ENCODE measurements at regions not wholly inside any gene's neighbourhood (a gene's known extent, or its start where the extent isn't known, plus 50 kb on each side); places are given as distances from the start of the nearest gene placed in this dataset.

- DNase-seq (ENCODE audit: low read depth), result no peak
- TF ChIP-seq MAX (IDR thresholded peaks at IDR 0.05; ENCODE audit: low read depth, low read length) (no peak), POLR2A (IDR thresholded peaks at IDR 0.05; ENCODE audit: extremely low read depth, insufficient read length) (no peak), MYC (IDR thresholded peaks at IDR 0.05; ENCODE audit: low read depth, low read length) (no peak)
- TF ChIP-seq, protein P1, sequence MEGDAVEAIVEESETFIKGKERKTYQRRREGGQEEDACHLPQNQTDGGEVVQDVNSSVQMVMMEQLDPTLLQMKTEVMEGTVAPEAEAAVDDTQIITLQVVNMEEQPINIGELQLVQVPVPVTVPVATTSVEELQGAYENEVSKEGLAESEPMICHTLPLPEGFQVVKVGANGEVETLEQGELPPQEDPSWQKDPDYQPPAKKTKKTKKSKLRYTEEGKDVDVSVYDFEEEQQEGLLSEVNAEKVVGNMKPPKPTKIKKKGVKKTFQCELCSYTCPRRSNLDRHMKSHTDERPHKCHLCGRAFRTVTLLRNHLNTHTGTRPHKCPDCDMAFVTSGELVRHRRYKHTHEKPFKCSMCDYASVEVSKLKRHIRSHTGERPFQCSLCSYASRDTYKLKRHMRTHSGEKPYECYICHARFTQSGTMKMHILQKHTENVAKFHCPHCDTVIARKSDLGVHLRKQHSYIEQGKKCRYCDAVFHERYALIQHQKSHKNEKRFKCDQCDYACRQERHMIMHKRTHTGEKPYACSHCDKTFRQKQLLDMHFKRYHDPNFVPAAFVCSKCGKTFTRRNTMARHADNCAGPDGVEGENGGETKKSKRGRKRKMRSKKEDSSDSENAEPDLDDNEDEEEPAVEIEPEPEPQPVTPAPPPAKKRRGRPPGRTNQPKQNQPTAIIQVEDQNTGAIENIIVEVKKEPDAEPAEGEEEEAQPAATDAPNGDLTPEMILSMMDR (IDR thresholded peaks at IDR 0.05; ENCODE audit: low read depth, low read length), result no peak
Observed at GRCh38 chr6:167762259-167762962, 64.3 kb upstream of the AFDN start.

GRCh38 chr6:167763056-167763944 lies 63.4 kb upstream of the AFDN start:
- DNase-seq (ENCODE audit: low read depth), result no peak
- TF ChIP-seq, protein P1 (IDR thresholded peaks at IDR 0.05; ENCODE audit: low read depth, low read length), result no peak
- no peak for TF ChIP-seq MYC (IDR thresholded peaks at IDR 0.05; ENCODE audit: low read depth, low read length)
- TF ChIP-seq MAX (IDR thresholded peaks at IDR 0.05; ENCODE audit: low read depth, low read length), result no peak
- TF ChIP-seq POLR2A (IDR thresholded peaks at IDR 0.05; ENCODE audit: extremely low read depth, insufficient read length), result no peak
- H3K4me3 ChIP-seq (ENCODE audit: low read depth, low read length), result no peak overlapping the region

More at GRCh38 chr6:167762259-167762962, 64.3 kb upstream of the AFDN start:
- no peak overlapping the region for H3K4me3 ChIP-seq (ENCODE audit: low read depth, low read length)

- TF ChIP-seq POLR2A (IDR thresholded peaks at IDR 0.05; ENCODE audit: extremely low read depth, insufficient read length) (no peak), MAX (IDR thresholded peaks at IDR 0.05; ENCODE audit: low read depth, low read length) (no peak), MYC (IDR thresholded peaks at IDR 0.05; ENCODE audit: low read depth, low read length) (no peak)
- TF ChIP-seq, protein P1 (IDR thresholded peaks at IDR 0.05; ENCODE audit: low read depth, low read length), result no peak
- H3K4me3 ChIP-seq (ENCODE audit: low read depth, low read length), result no peak overlapping the region
Observed at GRCh38 chr6:167764215-167764614, 62.5 kb upstream of the AFDN start.

GRCh38 chr6:167764713-167765479 lies 61.8 kb upstream of the AFDN start:
- no peak overlapping the region for H3K4me3 ChIP-seq (ENCODE audit: low read depth, low read length)
- no peak for DNase-seq (ENCODE audit: low read depth)
- TF ChIP-seq MAX (IDR thresholded peaks at IDR 0.05; ENCODE audit: low read depth, low read length) (no peak), POLR2A (IDR thresholded peaks at IDR 0.05; ENCODE audit: extremely low read depth, insufficient read length) (no peak), MYC (IDR thresholded peaks at IDR 0.05; ENCODE audit: low read depth, low read length) (no peak)
- TF ChIP-seq, protein P1 (IDR thresholded peaks at IDR 0.05; ENCODE audit: low read depth, low read length), result no peak

More at GRCh38 chr6:167764215-167764614, 62.5 kb upstream of the AFDN start:
- DNase-seq (ENCODE audit: low read depth), result no peak

- no peak for DNase-seq (ENCODE audit: low read depth)
- H3K4me3 ChIP-seq (ENCODE audit: low read depth, low read length), result no peak overlapping the region
- TF ChIP-seq MAX (IDR thresholded peaks at IDR 0.05; ENCODE audit: low read depth, low read length), result no peak
Observed at GRCh38 chr6:167766986-167767714, 59.6 kb upstream of the AFDN start.
